HG03354 (cell line): ENCODE measurements at regions not wholly inside any gene's neighbourhood (a gene's known extent, or its start where the extent isn't known, plus 50 kb on each side); places are given as distances from the start of the nearest gene placed in this dataset.

Experiments used
- ATAC-seq: cut with Tn5 transposase; IDR thresholded peaks from one replicate; pipeline ENCODE4 v1.9.1; 2021; ENCODE audit warnings: mild to moderate bottlenecking; ENCODE audit not compliant: unreplicated experiment, poor library complexity, severe bottlenecking

GRCh38 chr11:62033191-62034035 is 66.0 kb upstream of the FTH1 start:
- no peak for ATAC-seq

DNA sequence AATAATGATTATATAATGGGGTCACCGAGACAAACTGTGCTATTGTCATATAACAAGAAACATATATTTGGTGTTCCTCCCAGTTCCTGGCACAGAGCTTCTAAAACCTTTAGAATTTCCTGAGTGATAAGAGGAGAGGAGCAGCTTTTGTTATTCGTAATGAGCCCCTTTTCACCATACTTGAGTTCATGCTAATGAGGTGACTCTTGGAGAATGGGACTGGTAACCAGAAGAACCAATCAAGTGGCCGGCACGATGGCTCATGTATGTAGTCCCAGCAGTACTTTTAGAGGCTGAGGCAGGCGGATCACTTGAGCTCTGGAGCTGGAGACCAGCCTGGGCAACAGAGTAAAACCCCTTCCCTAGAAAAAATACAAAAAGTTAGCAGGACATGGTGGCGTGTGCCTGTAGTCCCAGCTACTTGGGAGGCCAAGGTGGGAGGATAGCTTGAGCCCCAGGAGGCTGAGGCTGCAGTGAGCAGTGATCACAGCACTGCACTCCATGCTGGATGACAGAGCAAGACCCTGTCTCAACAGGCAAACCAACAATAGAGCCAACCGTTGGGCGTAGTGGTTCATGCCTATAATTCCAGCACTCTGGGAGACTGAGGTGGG is 62.7 kb upstream of the FTH1 start:
- no peak for ATAC-seq

GRCh38 chr11:62026739-62027370 is 59.4 kb upstream of the FTH1 start:
- ATAC-seq = no peak

DNA sequence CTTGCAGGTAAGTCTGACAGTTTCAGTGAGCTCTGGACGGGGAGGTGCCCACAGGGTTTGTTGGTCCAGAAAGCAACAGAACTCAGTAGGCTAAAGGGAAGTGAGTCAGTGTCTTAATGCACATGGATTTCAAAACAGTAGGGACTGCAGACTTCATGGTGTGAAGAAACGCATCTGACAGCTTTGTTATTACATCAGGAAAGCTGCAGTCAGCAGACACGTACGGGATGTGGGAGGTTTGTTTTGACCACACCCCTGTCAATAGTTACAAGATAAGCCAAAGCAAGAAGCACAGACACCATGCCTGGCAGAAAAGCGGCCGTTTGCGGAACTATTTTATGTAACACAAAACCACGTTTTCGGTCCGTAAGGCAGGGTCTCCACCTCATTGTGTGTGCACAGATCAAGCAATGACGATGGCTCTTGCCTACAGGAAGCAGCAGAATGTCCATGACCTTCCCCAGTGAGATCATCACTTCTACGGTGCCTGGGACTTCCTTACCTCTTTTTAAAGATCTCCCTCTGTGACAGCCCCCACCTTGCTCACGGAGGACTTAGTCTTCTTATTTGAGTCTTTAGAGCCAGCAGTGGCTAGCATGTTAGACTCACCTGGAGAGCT is 58.2 kb upstream of the FTH1 start:
- ATAC-seq = peak; percentile 90

DNA sequence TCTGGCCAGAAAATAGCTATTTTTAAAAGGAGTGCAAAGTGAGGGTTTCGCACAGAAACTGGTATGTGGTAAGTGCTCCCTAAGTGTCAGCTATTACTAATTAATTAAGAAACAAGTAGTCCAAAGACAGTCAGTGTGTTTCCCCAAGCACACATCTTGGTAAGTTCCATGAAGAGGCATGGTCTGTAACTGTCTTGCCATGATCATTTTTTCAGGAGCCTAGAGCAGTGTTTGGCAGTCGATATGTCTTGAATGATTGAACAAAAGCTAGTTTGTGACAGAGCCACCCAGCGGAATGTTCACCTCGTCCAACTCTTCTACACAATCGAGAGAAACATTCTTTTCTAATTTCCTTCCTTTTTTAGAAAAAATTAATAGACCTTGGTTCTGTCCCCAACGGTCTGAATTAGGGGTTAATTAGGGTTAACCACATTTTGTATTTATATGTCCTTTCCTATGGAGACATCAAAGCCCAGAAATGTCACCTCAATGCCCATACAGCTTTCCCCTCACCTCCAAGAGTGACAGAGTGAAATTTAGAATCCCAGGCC is 57.6 kb upstream of the FTH1 start:
- peak; percentile 9 for ATAC-seq

- ATAC-seq = no peak
These were observed 54.8 kb upstream of the FTH1 start for GRCh38 chr11:62022211-62022610.

- no peak for ATAC-seq
These were observed 53.2 kb upstream of the FTH1 start for GRCh38 chr11:62020661-62021060.

- ATAC-seq = no peak
These were observed 51.7 kb upstream of the FTH1 start for GRCh38 chr11:62018981-62019664.

- no peak for ATAC-seq
These were observed 50.6 kb upstream of the FTH1 start for GRCh38 chr11:62017878-62018655.
